Dermis microvascular lymphatic vessel endothelial cell (primary cell): ENCODE measurements at regions not wholly inside any gene's neighbourhood (a gene's known extent, or its start where the extent isn't known, plus 50 kb on each side); places are given as distances from the start of the nearest gene placed in this dataset.

Experiments used
- DNase-seq, 2 donors: peaks; one replicate each; pipeline versions ENCODE4 v3.0.0 to v3.0.0-alpha.2; 2010; ENCODE audit warnings: low read depth in 2 of 2

- DNase-seq, result no peak
Measured at GRCh38 chr4:175125410-175126068, 207.4 kb downstream of the ADAM29 start.

GRCh38 chr4:175127314-175127713, 209.2 kb downstream of the ADAM29 start:
- DNase-seq, result no peak

GRCh38 chr4:175129797-175130196, 211.6 kb downstream of the ADAM29 start:
- DNase-seq, result no peak

- DNase-seq, result no peak
Measured at GRCh38 chr4:175139205-175139604, 221.0 kb downstream of the ADAM29 start.

- no peak for DNase-seq
Measured at GRCh38 chr4:175143116-175143515, 225.0 kb downstream of the ADAM29 start.

- no peak for DNase-seq
Measured at GRCh38 chr4:175146799-175147198, 228.6 kb downstream of the ADAM29 start.

GRCh38 chr4:175147233-175147632, 229.1 kb downstream of the ADAM29 start:
- DNase-seq, result no peak

- no peak for DNase-seq
Measured at GRCh38 chr4:175166020-175166419, 247.9 kb downstream of the ADAM29 start.

- DNase-seq, result no peak
Measured at GRCh38 chr4:175176710-175177109, 258.6 kb downstream of the ADAM29 start.

- DNase-seq, result no peak
Measured at GRCh38 chr4:175190654-175191053, 272.5 kb downstream of the ADAM29 start.

- no peak for DNase-seq
Measured at GRCh38 chr4:175198056-175198455, 279.9 kb downstream of the ADAM29 start.

GRCh38 chr4:175215208-175215607, 297.1 kb downstream of the ADAM29 start:
- DNase-seq, result no peak

- DNase-seq, result no peak
Measured at GRCh38 chr4:175215657-175216056, 297.5 kb downstream of the ADAM29 start.

- DNase-seq, result no peak
Measured at GRCh38 chr4:175229154-175229553, 311.0 kb downstream of the ADAM29 start.

GRCh38 chr4:175234162-175234561, 316.0 kb downstream of the ADAM29 start:
- DNase-seq, result no peak

- DNase-seq, result no peak
Measured at GRCh38 chr4:175238827-175239517, 320.8 kb downstream of the ADAM29 start.

- no peak for DNase-seq
Measured at GRCh38 chr4:175246941-175247340, 328.8 kb downstream of the ADAM29 start.

GRCh38 chr4:175252642-175253041, 334.5 kb downstream of the ADAM29 start:
- DNase-seq, result no peak

- DNase-seq, result no peak
Measured at GRCh38 chr4:175253184-175253902, 335.2 kb downstream of the ADAM29 start.

- DNase-seq, result no peak
Measured at GRCh38 chr4:175263537-175263936, 345.4 kb downstream of the ADAM29 start.

GRCh38 chr4:175271010-175271630, 353.0 kb downstream of the ADAM29 start:
- DNase-seq, result no peak
